ENCODE measurements at regions not wholly inside any gene's neighbourhood (a gene's known extent, or its start where the extent isn't known, plus 50 kb on each side); places are given as distances from the start of the nearest gene placed in this dataset.
"Not testable (repeated sequence)": the region's sequence is repeated elsewhere in the genome, so short reads cannot be mapped to it uniquely, and the experiment has no call there.

DNA sequence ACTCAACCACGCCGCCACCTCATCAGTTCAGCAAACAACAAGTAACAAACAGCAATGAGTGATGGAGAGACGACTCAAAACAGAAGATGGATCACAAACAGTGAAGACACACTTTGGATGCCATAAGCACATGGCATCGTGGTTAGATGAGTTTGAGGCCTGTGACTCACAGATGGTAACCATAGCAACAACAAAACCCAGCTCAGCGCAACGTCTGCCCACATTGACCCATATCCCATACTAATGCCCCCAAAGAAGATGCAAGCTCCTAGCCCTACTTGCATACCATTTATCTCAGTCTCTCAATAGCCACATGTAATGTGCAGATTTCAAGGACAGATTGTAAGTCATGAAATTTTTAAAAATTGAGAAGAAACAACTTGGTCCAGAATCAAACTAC lies 1322.3 kb upstream of the TMEM132C start:
- Mint-ChIP-seq H3K4me3 (no peak overlapping the region), H3K27me3 (peaks cover 2% of the 10 kb centered on the region), H3K9me3 (ENCODE audit: low read depth) (no peaks in the 10 kb centered on the region), H3K27ac (no peak overlapping the region), H3K36me3 (no peaks in the 10 kb centered on the region), H3K4me1 (ENCODE audit: low read depth) (no peaks in the 10 kb centered on the region)

- not testable (repeated sequence) for H3K27me3 Mint-ChIP-seq; H3K27ac Mint-ChIP-seq; H3K4me3 Mint-ChIP-seq; H3K4me1 Mint-ChIP-seq (ENCODE audit: low read depth); H3K9me3 Mint-ChIP-seq (ENCODE audit: low read depth); H3K36me3 Mint-ChIP-seq
These were observed 1320.0 kb upstream of the TMEM132C start for GRCh38 chr12:126946958-126947357.

- Mint-ChIP-seq H3K27ac (no peak overlapping the region), H3K27me3 (peaks cover 2% of the 10 kb centered on the region)
These were observed 1317.4 kb upstream of the TMEM132C start for GRCh38 chr12:126949558-126949957.

GRCh38 chr12:126950266-126950665 lies 1316.7 kb upstream of the TMEM132C start:
- H3K36me3 Mint-ChIP-seq, result no peaks in the 10 kb centered on the region
- H3K27ac Mint-ChIP-seq, result no peak overlapping the region
- peaks cover 2% of the 10 kb centered on the region for H3K27me3 Mint-ChIP-seq
- no peaks in the 10 kb centered on the region for H3K9me3 Mint-ChIP-seq (ENCODE audit: low read depth)
- H3K4me3 Mint-ChIP-seq, result no peak overlapping the region
- H3K4me1 Mint-ChIP-seq (ENCODE audit: low read depth), result no peaks in the 10 kb centered on the region

More at GRCh38 chr12:126949558-126949957, 1317.4 kb upstream of the TMEM132C start:
- Mint-ChIP-seq H3K36me3 (no peaks in the 10 kb centered on the region), H3K4me1 (ENCODE audit: low read depth) (no peaks in the 10 kb centered on the region), H3K9me3 (ENCODE audit: low read depth) (no peaks in the 10 kb centered on the region), H3K4me3 (no peak overlapping the region)

GRCh38 chr12:126952096-126953007 lies 1314.6 kb upstream of the TMEM132C start:
- Mint-ChIP-seq H3K9me3 (ENCODE audit: low read depth) (no peaks in the 10 kb centered on the region), H3K36me3 (no peaks in the 10 kb centered on the region), H3K4me3 (no peak overlapping the region), H3K27me3 (no peaks in the 10 kb centered on the region), H3K4me1 (ENCODE audit: low read depth) (no peaks in the 10 kb centered on the region), H3K27ac (no peak overlapping the region)

GRCh38 chr12:126953365-126953889 lies 1313.5 kb upstream of the TMEM132C start:
- no peaks in the 10 kb centered on the region for H3K36me3 Mint-ChIP-seq
- no peak overlapping the region for H3K4me3 Mint-ChIP-seq
- H3K27me3 Mint-ChIP-seq, result no peaks in the 10 kb centered on the region
- H3K4me1 Mint-ChIP-seq (ENCODE audit: low read depth), result no peaks in the 10 kb centered on the region
- H3K9me3 Mint-ChIP-seq (ENCODE audit: low read depth), result no peaks in the 10 kb centered on the region
- no peak overlapping the region for H3K27ac Mint-ChIP-seq

GRCh38 chr12:126960221-126960620 lies 1306.7 kb upstream of the TMEM132C start:
- Mint-ChIP-seq H3K27ac (no peak overlapping the region), H3K9me3 (ENCODE audit: low read depth) (no peaks in the 10 kb centered on the region), H3K4me3 (no peak overlapping the region), H3K27me3 (no peaks in the 10 kb centered on the region), H3K36me3 (no peaks in the 10 kb centered on the region), H3K4me1 (ENCODE audit: low read depth) (no peaks in the 10 kb centered on the region)

DNA sequence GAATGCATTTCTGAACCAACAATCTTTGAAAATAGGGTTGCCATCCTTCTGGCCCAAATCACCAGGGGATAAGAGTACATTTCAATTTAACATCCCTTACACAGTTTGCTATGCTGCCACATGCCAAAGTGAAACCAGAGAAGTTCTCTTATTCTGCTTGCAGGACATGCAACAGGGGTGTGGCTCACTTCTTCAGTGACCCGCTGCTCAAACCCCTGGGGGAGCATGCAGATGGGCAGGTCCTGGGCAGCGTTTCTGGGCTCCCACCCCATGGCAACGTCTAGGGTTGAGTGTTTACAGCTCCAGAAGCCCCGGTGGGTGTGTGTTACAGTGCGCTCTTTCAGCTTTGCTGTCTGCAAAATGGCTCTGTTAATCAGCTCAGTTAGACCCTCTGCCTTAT lies 1306.3 kb upstream of the TMEM132C start:
- no peaks in the 10 kb centered on the region for H3K27me3 Mint-ChIP-seq
- H3K4me1 Mint-ChIP-seq (ENCODE audit: low read depth), result no peaks in the 10 kb centered on the region
- H3K9me3 Mint-ChIP-seq (ENCODE audit: low read depth), result no peaks in the 10 kb centered on the region
- no peaks in the 10 kb centered on the region for H3K36me3 Mint-ChIP-seq
- H3K4me3 Mint-ChIP-seq, result no peak overlapping the region
- H3K27ac Mint-ChIP-seq, result no peak overlapping the region

GRCh38 chr12:126963825-126964224 lies 1303.1 kb upstream of the TMEM132C start:
- no peaks in the 10 kb centered on the region for H3K36me3 Mint-ChIP-seq
- no peaks in the 10 kb centered on the region for H3K27me3 Mint-ChIP-seq
- H3K4me1 Mint-ChIP-seq (ENCODE audit: low read depth), result no peaks in the 10 kb centered on the region
- H3K9me3 Mint-ChIP-seq (ENCODE audit: low read depth), result no peaks in the 10 kb centered on the region
- no peak overlapping the region for H3K4me3 Mint-ChIP-seq
- H3K27ac Mint-ChIP-seq, result no peak overlapping the region

GRCh38 chr12:126966498-126966897 lies 1300.5 kb upstream of the TMEM132C start:
- H3K27ac Mint-ChIP-seq, result no peak overlapping the region
- H3K9me3 Mint-ChIP-seq (ENCODE audit: low read depth), result no peaks in the 10 kb centered on the region
- no peaks in the 10 kb centered on the region for H3K36me3 Mint-ChIP-seq
- H3K27me3 Mint-ChIP-seq, result peaks cover 2% of the 10 kb centered on the region
- H3K4me1 Mint-ChIP-seq (ENCODE audit: low read depth), result no peaks in the 10 kb centered on the region
- no peak overlapping the region for H3K4me3 Mint-ChIP-seq

GRCh38 chr12:126967152-126967551 lies 1299.8 kb upstream of the TMEM132C start:
- Mint-ChIP-seq H3K9me3 (ENCODE audit: low read depth) (no peaks in the 10 kb centered on the region), H3K4me3 (no peak overlapping the region), H3K27ac (no peak overlapping the region), H3K4me1 (ENCODE audit: low read depth) (no peaks in the 10 kb centered on the region), H3K36me3 (no peaks in the 10 kb centered on the region), H3K27me3 (peaks cover 2% of the 10 kb centered on the region)

GRCh38 chr12:126974779-126975178 lies 1292.2 kb upstream of the TMEM132C start:
- Mint-ChIP-seq H3K4me3 (no peak overlapping the region), H3K9me3 (ENCODE audit: low read depth) (no peaks in the 10 kb centered on the region), H3K27ac (no peak overlapping the region), H3K36me3 (no peaks in the 10 kb centered on the region), H3K4me1 (ENCODE audit: low read depth) (no peaks in the 10 kb centered on the region), H3K27me3 (peaks cover 4% of the 10 kb centered on the region)

GRCh38 chr12:126976579-126976978 lies 1290.4 kb upstream of the TMEM132C start:
- Mint-ChIP-seq H3K27ac (no peak overlapping the region), H3K4me1 (ENCODE audit: low read depth) (no peaks in the 10 kb centered on the region), H3K4me3 (no peak overlapping the region), H3K36me3 (no peaks in the 10 kb centered on the region), H3K9me3 (ENCODE audit: low read depth) (no peaks in the 10 kb centered on the region), H3K27me3 (peaks cover 4% of the 10 kb centered on the region)

DNA sequence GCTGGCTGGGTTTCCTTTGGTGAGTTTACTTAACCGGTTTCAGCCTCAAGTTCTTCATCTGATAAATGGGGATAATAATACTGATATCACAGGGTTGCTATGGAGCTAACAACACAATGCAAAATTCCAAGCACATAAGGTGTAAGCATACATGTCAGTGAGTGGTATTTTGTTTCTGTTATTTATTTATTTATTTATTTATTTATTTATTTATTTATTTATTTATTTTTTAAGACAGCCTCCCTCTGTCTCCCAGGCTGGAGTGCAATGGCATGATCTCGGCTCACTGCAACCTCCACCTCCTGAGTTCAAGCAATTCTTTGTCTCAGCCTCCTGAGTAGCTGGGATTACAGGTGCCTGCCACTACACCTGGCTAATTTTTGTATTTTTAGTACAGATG lies 1287.4 kb upstream of the TMEM132C start:
- H3K27ac Mint-ChIP-seq; H3K4me3 Mint-ChIP-seq; H3K9me3 Mint-ChIP-seq (ENCODE audit: low read depth); H3K27me3 Mint-ChIP-seq; H3K36me3 Mint-ChIP-seq; H3K4me1 Mint-ChIP-seq (ENCODE audit: low read depth): not testable (repeated sequence)

- Mint-ChIP-seq H3K27ac (no peak overlapping the region), H3K36me3 (no peaks in the 10 kb centered on the region), H3K27me3 (no peaks in the 10 kb centered on the region), H3K4me1 (ENCODE audit: low read depth) (no peaks in the 10 kb centered on the region), H3K9me3 (ENCODE audit: low read depth) (peaks cover 7% of the 10 kb centered on the region), H3K4me3 (no peak overlapping the region)
These were observed 1284.3 kb upstream of the TMEM132C start for GRCh38 chr12:126982707-126983106.

- not testable (repeated sequence) for H3K27me3 Mint-ChIP-seq; H3K27ac Mint-ChIP-seq; H3K4me1 Mint-ChIP-seq (ENCODE audit: low read depth); H3K4me3 Mint-ChIP-seq; H3K36me3 Mint-ChIP-seq; H3K9me3 Mint-ChIP-seq (ENCODE audit: low read depth)
These were observed 1283.2 kb upstream of the TMEM132C start for GRCh38 chr12:126983735-126984134.
